Activated B cell treated with CpG ODN at 0.5 μM for 24 hours (primary cell): ENCODE measurements at regions not wholly inside any gene's neighbourhood (a gene's known extent, or its start where the extent isn't known, plus 50 kb on each side); places are given as distances from the start of the nearest gene placed in this dataset.
"Not testable (repeated sequence)": the region's sequence is repeated elsewhere in the genome, so short reads cannot be mapped to it uniquely, and the experiment has no call there.

Source experiments
- ATAC-seq: fragments of 200-7000 bp; cut with Tn5 transposase; one replicate; pipeline ENCODE4 v1.10.0; 2021; ENCODE audit warnings: low read depth, mild to moderate bottlenecking, moderate library complexity
- CTCF ChIA-PET: fragments of 350-600 bp; sonication (Branson Sonifier 250); formaldehyde crosslinking; loops from one replicate; lab custom pipeline; 2021; ENCODE audit warnings: antibody characterized with exemption; lab: Charles Lee
- POLR2A ChIA-PET: fragments of 350-600 bp; sonication (Branson Sonifier 250); formaldehyde crosslinking; loops from one replicate; lab custom pipeline; 2021; ENCODE audit warnings: antibody characterized with exemption; lab: Charles Lee
- DNase-seq: peaks from one replicate; pipeline ENCODE4 v3.0.0; 2022
- H3K27ac Mint-ChIP-seq: one replicate; pipeline ENCODE4 v1.8.0; 2020; ENCODE audit warnings: mixed read lengths
- H3K27me3 Mint-ChIP-seq: one replicate; pipeline ENCODE4 v1.8.0; 2021; ENCODE audit warnings: mixed read lengths
- H3K36me3 Mint-ChIP-seq: one replicate; pipeline ENCODE4 v1.8.0; 2021; ENCODE audit warnings: low read depth, mixed read lengths
- H3K4me1 Mint-ChIP-seq: one replicate; pipeline ENCODE4 v1.8.0; 2021; ENCODE audit warnings: mixed read lengths
- H3K4me3 Mint-ChIP-seq: one replicate; pipeline ENCODE4 v1.8.0; 2020; ENCODE audit warnings: mild to moderate bottlenecking, mixed read lengths
- H3K9me3 Mint-ChIP-seq: one replicate; pipeline ENCODE4 v1.8.0; 2020; ENCODE audit warnings: mixed read lengths
- CTCF ChIP-seq: fragments of 200-600 bp; IDR thresholded peaks from one replicate; pipeline ENCODE4 v1.8.0; 2022; ENCODE audit warnings: antibody characterized with exemption, mild to moderate bottlenecking
- intact Hi-C: fragments of 100-400 bp; cut with micrococcal nuclease; formaldehyde crosslinking; loops from one replicate; pipeline ENCODE4 v1.15.1; 2024

DNA sequence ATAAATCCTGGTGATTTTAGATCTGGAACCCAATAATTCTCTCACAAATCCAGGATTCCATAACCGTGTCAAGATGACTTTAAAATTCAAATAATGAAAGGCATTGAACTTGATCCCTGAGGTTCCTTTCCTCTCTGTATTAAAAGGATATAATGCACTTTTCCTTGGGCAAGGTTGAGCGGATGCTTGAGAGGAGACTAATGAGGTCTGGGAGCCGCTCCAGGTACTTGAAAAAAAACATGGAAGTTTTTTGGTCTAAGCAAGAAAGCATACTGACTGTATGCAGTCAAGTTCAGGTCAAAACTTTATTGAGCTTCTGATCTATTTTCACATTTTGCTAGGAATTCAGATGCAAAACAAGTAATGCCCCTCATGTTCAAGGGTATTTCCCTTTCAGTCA, 318.5 kb downstream of the RAD51AP2 start:
- intact Hi-C loops = loop anchor here (5.0 kb wide), 1 partner anchor 32 kb away; no protein-coding TSS in a partner anchor
- ChIA-PET CTCF (no interaction called here), POLR2A (no interaction called here)
- Mint-ChIP-seq H3K9me3 (peaks cover 4% of the 10 kb centered on the region), H3K27me3 (no peaks in the 10 kb centered on the region), H3K4me1 (peaks cover 40% of the 10 kb centered on the region), H3K4me3 (no peak overlapping the region), H3K27ac (no peak overlapping the region), H3K36me3 (no peaks in the 10 kb centered on the region)
- TF ChIP-seq CTCF = no peak
- DNase-seq (no peak), ATAC-seq (no peak)

DNA sequence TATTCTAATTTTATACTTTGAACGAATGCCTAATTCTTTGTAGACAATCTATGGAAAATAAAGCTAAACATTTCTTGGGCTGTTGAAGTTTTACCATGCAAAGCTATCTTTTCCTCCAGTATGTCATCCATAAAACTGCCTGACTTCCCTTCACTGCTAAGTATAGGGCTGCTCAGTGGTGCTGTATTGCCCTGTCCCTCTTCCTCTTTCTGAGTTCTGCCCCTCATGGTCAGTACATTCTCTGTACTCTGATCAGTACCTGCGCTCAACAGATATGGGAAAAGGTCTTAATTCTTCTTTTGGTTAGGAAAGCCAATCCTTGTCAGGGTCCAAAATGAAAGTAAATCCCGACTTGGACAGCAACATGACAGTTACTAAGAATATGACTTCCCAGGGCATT, 321.9 kb downstream of the RAD51AP2 start:
- Mint-ChIP-seq H3K4me1 (peaks cover 11% of the 10 kb centered on the region), H3K4me3 (no peak overlapping the region), H3K27ac (no peak overlapping the region), H3K9me3 (no peaks in the 10 kb centered on the region), H3K36me3 (no peaks in the 10 kb centered on the region), H3K27me3 (no peaks in the 10 kb centered on the region)
- POLR2A ChIA-PET = no interaction called here
- CTCF ChIA-PET = no interaction called here
- intact Hi-C loops = no loop called here
- DNase-seq (no peak), ATAC-seq (no peak)
- TF ChIP-seq CTCF = no peak

- Mint-ChIP-seq H3K4me3 (no peak overlapping the region), H3K36me3 (no peaks in the 10 kb centered on the region), H3K27ac (no peak overlapping the region), H3K4me1 (peaks cover 19% of the 10 kb centered on the region), H3K9me3 (no peaks in the 10 kb centered on the region), H3K27me3 (no peaks in the 10 kb centered on the region)
- ATAC-seq (no peak), DNase-seq (no peak)
- TF ChIP-seq CTCF = no peak
- intact Hi-C loops = no loop called here
- POLR2A ChIA-PET = no interaction called here
- CTCF ChIA-PET = no interaction called here
These were observed 323.2 kb downstream of the RAD51AP2 start for GRCh38 chr2:17195016-17195415.

- ChIA-PET CTCF (no interaction called here), POLR2A (no interaction called here)
- Mint-ChIP-seq H3K9me3 (no peaks in the 10 kb centered on the region), H3K27me3 (no peaks in the 10 kb centered on the region), H3K4me1 (peaks cover 19% of the 10 kb centered on the region), H3K4me3 (no peak overlapping the region), H3K27ac (no peak overlapping the region), H3K36me3 (no peaks in the 10 kb centered on the region)
- no peak for TF ChIP-seq CTCF
- DNase-seq = no peak
- intact Hi-C loops = no loop called here
- no peak for ATAC-seq
These were observed 324.2 kb downstream of the RAD51AP2 start for GRCh38 chr2:17194083-17194482.

DNA sequence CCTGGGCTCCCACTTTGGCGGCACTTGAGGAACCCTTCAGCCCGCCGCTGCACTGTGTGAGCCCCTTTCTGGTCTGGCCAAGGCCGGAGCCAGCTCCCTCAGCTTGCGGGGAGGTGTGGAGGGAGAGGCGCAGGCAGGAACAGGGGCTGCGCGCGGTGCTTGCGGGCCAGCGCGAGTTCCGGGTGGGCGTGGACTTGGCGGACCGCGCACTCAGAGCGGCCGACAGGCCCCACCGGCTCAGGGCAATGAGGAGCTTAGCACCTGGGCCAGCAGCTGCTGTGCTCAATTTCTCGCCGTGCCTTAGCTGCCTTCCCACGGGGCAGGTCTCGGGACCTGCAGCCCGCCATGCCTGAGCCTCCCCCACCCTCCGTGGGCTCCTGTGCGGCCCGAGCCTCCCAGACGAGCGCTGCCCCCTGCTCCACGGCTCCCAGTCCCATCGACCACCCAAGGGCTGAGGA, 324.8 kb downstream of the RAD51AP2 start:
- CTCF ChIA-PET, H3K4me3 Mint-ChIP-seq, ATAC-seq, POLR2A ChIA-PET, H3K27ac Mint-ChIP-seq, H3K36me3 Mint-ChIP-seq, DNase-seq, intact Hi-C loops, H3K9me3 Mint-ChIP-seq, H3K27me3 Mint-ChIP-seq: not testable (repeated sequence)
- peaks cover 19% of the 10 kb centered on the region for H3K4me1 Mint-ChIP-seq

GRCh38 chr2:17191223-17191622, 327.0 kb downstream of the RAD51AP2 start:
- Mint-ChIP-seq H3K27ac (peak overlapping the region; percentile 15), H3K9me3 (no peaks in the 10 kb centered on the region), H3K4me1 (peaks cover 14% of the 10 kb centered on the region), H3K36me3 (no peaks in the 10 kb centered on the region), H3K4me3 (peak overlapping the region; percentile 33), H3K27me3 (no peaks in the 10 kb centered on the region)
- no peak for DNase-seq
- intact Hi-C loops = no loop called here
- POLR2A ChIA-PET = no interaction called here
- TF ChIP-seq CTCF = no peak
- CTCF ChIA-PET = no interaction called here
- peak; percentile 54 for ATAC-seq
